HEK293 (cell line): ENCODE measurements at regions not wholly inside any gene's neighbourhood (a gene's known extent, or its start where the extent isn't known, plus 50 kb on each side); places are given as distances from the start of the nearest gene placed in this dataset.

Source experiments
- CTCF ChIA-PET: fragments of 350-600 bp; formaldehyde crosslinking; extraction: SDS; loops from one replicate; lab custom pipeline; 2021; ENCODE audit warnings: antibody characterized with exemption; lab: Yijun Ruan, JAX
- POLR2A ChIA-PET: fragments of 300-600 bp; formaldehyde crosslinking; extraction: SDS; loops from one replicate; lab custom pipeline; 2020; ENCODE audit warnings: antibody characterized with exemption, inconsistent platforms; lab: Yijun Ruan, JAX
- H3K27ac ChIP-seq: fragments of 200-500 bp; sonication (Bioruptor generic); 2 replicates; pipeline ENCODE4 v1.5.1; 2014; ENCODE audit warnings: low read depth, low read length, control low read depth, inconsistent platforms; ENCODE audit errors: extremely low read depth
- H3K36me3 ChIP-seq, 2 experiments: fragments of 200-500 bp in 1 of 2; sonication (Bioruptor generic) in 1 of 2; 1 replicate in 1 of 2; 2 replicates in 1 of 2; pipeline ENCODE4 v1.5.1; 2014 to 2017; ENCODE audit warnings: inconsistent platforms in 2 of 2, low read length in 2 of 2; ENCODE audit not compliant: control insufficient read depth in 2 of 2, insufficient read depth in 1 of 2
- H3K4me1 ChIP-seq: fragments of 200-500 bp; sonication (Bioruptor generic); 2 replicates; pipeline ENCODE4 v1.5.1; 2014; ENCODE audit warnings: mild to moderate bottlenecking, low read length, inconsistent platforms; ENCODE audit not compliant: control insufficient read depth, insufficient read depth
- H3K4me3 ChIP-seq: 2 replicates; pipeline ENCODE4 v1.5.1; 2011; ENCODE audit warnings: low read depth, mild to moderate bottlenecking, control low read depth, low read length, moderate library complexity
- H3K9me3 ChIP-seq: fragments of 200-500 bp; sonication (Bioruptor generic); 2 replicates; pipeline ENCODE4 v1.5.1; 2014; ENCODE audit warnings: low read depth, low read length, inconsistent platforms; ENCODE audit not compliant: control insufficient read depth, insufficient read depth
- BCL6B ChIP-seq: fragments of 450-650 bp; formaldehyde crosslinking; IDR thresholded peaks from 2 replicates; pipeline ENCODE4 v1.5.1; 2017; ENCODE audit warnings: missing biosample characterization, missing genetic modification characterization
- OVOL3 ChIP-seq: fragments of 450-650 bp; formaldehyde crosslinking; IDR thresholded peaks from 2 replicates; pipeline ENCODE4 v1.5.1; 2016; ENCODE audit warnings: missing biosample characterization, missing genetic modification characterization
- PRDM2 ChIP-seq: fragments of 450-650 bp; formaldehyde crosslinking; IDR thresholded peaks from 2 replicates; pipeline ENCODE4 v1.5.1; 2016; ENCODE audit warnings: missing biosample characterization, missing genetic modification characterization, borderline replicate concordance
- TCF7L2 ChIP-seq: IDR thresholded peaks from 2 replicates; pipeline ENCODE4 v1.6.1; 2011; ENCODE audit warnings: low read depth, mild to moderate bottlenecking, inconsistent platforms, low read length, moderate library complexity, borderline replicate concordance
- TRIM28 ChIP-seq: IDR thresholded peaks from 2 replicates; pipeline ENCODE4 v1.6.1; 2011; ENCODE audit warnings: low read length, control low read depth, borderline replicate concordance
- YY1 ChIP-seq: fragments of 450-650 bp; formaldehyde crosslinking; IDR thresholded peaks from 2 replicates; pipeline ENCODE4 v1.5.1; 2018; ENCODE audit warnings: missing biosample characterization, missing genetic modification characterization
- ZBTB20 ChIP-seq: fragments of 450-650 bp; formaldehyde crosslinking; IDR thresholded peaks from 2 replicates; pipeline ENCODE4 v1.5.1; 2016; ENCODE audit warnings: missing biosample characterization, missing genetic modification characterization
- ZBTB7A ChIP-seq: fragments of 450-650 bp; formaldehyde crosslinking; IDR thresholded peaks from 2 replicates; pipeline ENCODE4 v1.5.1; 2016; ENCODE audit warnings: low read depth, missing biosample characterization, missing genetic modification characterization
- ZFP37 ChIP-seq: fragments of 450-650 bp; formaldehyde crosslinking; IDR thresholded peaks from 2 replicates; pipeline ENCODE4 v1.5.1; 2016; ENCODE audit warnings: missing biosample characterization, missing genetic modification characterization
- ZNF16 ChIP-seq: fragments of 450-650 bp; formaldehyde crosslinking; IDR thresholded peaks from 2 replicates; pipeline ENCODE4 v1.5.1; 2016; ENCODE audit warnings: low read depth, missing biosample characterization, missing genetic modification characterization
- ZNF202 ChIP-seq: fragments of 450-650 bp; formaldehyde crosslinking; IDR thresholded peaks from 2 replicates; pipeline ENCODE4 v1.5.1; 2016; ENCODE audit warnings: missing biosample characterization, missing genetic modification characterization, borderline replicate concordance
- ZNF23 ChIP-seq: fragments of 450-650 bp; formaldehyde crosslinking; IDR thresholded peaks from 2 replicates; pipeline ENCODE4 v1.5.1; 2016; ENCODE audit warnings: missing biosample characterization, missing genetic modification characterization, borderline replicate concordance
- ZNF280D ChIP-seq: fragments of 450-650 bp; formaldehyde crosslinking; IDR thresholded peaks from 2 replicates; pipeline ENCODE4 v1.5.1; 2016; ENCODE audit warnings: missing biosample characterization, missing genetic modification characterization
- ZNF366 ChIP-seq: fragments of 450-650 bp; formaldehyde crosslinking; conservative IDR thresholded peaks from 2 replicates; pipeline ENCODE4 v1.5.1; 2016; ENCODE audit warnings: missing biosample characterization, missing genetic modification characterization
- ZNF37A ChIP-seq: fragments of 450-650 bp; IDR thresholded peaks from 2 replicates; pipeline ENCODE4 v1.5.1; 2018; ENCODE audit warnings: missing biosample characterization, missing genetic modification characterization
- ZNF449 ChIP-seq: fragments of 450-650 bp; formaldehyde crosslinking; IDR thresholded peaks from 2 replicates; pipeline ENCODE4 v1.5.1; 2017; ENCODE audit warnings: missing biosample characterization, mild to moderate bottlenecking, missing genetic modification characterization, moderate library complexity
- ZNF529 ChIP-seq: fragments of 450-650 bp; formaldehyde crosslinking; IDR thresholded peaks from 2 replicates; pipeline ENCODE4 v1.5.1; 2017; ENCODE audit warnings: missing genetic modification characterization, missing biosample characterization; ENCODE audit not compliant: insufficient replicate concordance
- ZNF548 ChIP-seq: fragments of 450-650 bp; formaldehyde crosslinking; IDR thresholded peaks from 2 replicates; pipeline ENCODE4 v1.5.1; 2016; ENCODE audit warnings: missing biosample characterization, missing genetic modification characterization
- ZNF560 ChIP-seq: fragments of 450-650 bp; formaldehyde crosslinking; IDR thresholded peaks from 2 replicates; pipeline ENCODE4 v1.5.1; 2017; ENCODE audit warnings: missing biosample characterization, missing genetic modification characterization, borderline replicate concordance
- ZNF561 ChIP-seq: fragments of 450-650 bp; IDR thresholded peaks from 2 replicates; pipeline ENCODE4 v1.5.1; 2018; ENCODE audit warnings: missing biosample characterization, missing genetic modification characterization, borderline replicate concordance
- ZNF624 ChIP-seq: fragments of 450-650 bp; formaldehyde crosslinking; IDR thresholded peaks from 2 replicates; pipeline ENCODE4 v1.5.1; 2017; ENCODE audit warnings: missing biosample characterization, missing genetic modification characterization
- ZNF626 ChIP-seq: fragments of 450-650 bp; sonication (Bioruptor Pico); formaldehyde crosslinking; IDR thresholded peaks from 2 replicates; pipeline ENCODE4 v1.5.1; 2018; ENCODE audit warnings: missing biosample characterization, missing genetic modification characterization, inconsistent platforms
- ZNF660 ChIP-seq: fragments of 450-650 bp; IDR thresholded peaks from 2 replicates; pipeline ENCODE4 v1.5.1; 2018; ENCODE audit warnings: missing biosample characterization, mild to moderate bottlenecking, missing genetic modification characterization
- ZNF677 ChIP-seq: fragments of 450-650 bp; IDR thresholded peaks from 2 replicates; pipeline ENCODE4 v1.5.0; 2018; ENCODE audit warnings: missing biosample characterization, mild to moderate bottlenecking, missing genetic modification characterization, moderate library complexity

- POLR2A ChIA-PET, result no interaction called here
- H3K4me3 ChIP-seq, result no peak overlapping the region
- no peak overlapping the region for H3K27ac ChIP-seq
- TF ChIP-seq ZNF280D (tag by site-specific recombination) (no peak), ZNF561 (tag by site-specific recombination) (no peak), ZNF548 (tag by site-specific recombination) (no peak), PRDM2 (tag by site-specific recombination) (no peak), ZNF560 (tag by site-specific recombination) (no peak), ZNF626 (tag by site-specific recombination) (no peak), TCF7L2 (no peak), ZNF624 (tag by site-specific recombination) (no peak), ZBTB20 (tag by site-specific recombination) (no peak), ZNF16 (tag by site-specific recombination) (no peak), ZNF202 (tag by site-specific recombination) (no peak), BCL6B (tag by site-specific recombination) (no peak), OVOL3 (tag by site-specific recombination) (no peak)
- TF ChIP-seq, all 188 proteins: peak for 0
- CTCF ChIA-PET, result no interaction called here
- no peaks in the 10 kb centered on the region for H3K9me3 ChIP-seq
- no peaks in the 10 kb centered on the region for H3K36me3 ChIP-seq
- H3K4me1 ChIP-seq, result no peaks in the 10 kb centered on the region
Observed at GRCh38 chrX:810186-810585, 179.6 kb downstream of the SHOX start.

- Histone ChIP-seq H3K36me3 (no peaks in the 10 kb centered on the region), H3K9me3 (no peaks in the 10 kb centered on the region), H3K27ac (no peak overlapping the region), H3K4me3 (no peak overlapping the region), H3K4me1 (no peaks in the 10 kb centered on the region)
- no peak for TF ChIP-seq ZNF529
- no peak for TF ChIP-seq ZFP37
- no peak for TF ChIP-seq ZNF449 (tag by site-specific recombination)
- no peak for TF ChIP-seq ZNF366 (tag by site-specific recombination)
- TF ChIP-seq ZBTB7A (tag by site-specific recombination), result no peak
- no peak for TF ChIP-seq TRIM28
- no peak for TF ChIP-seq ZNF37A (tag by site-specific recombination)
- TF ChIP-seq ZNF677 (tag by site-specific recombination), result no peak
- no peak for TF ChIP-seq ZNF626 (tag by site-specific recombination)
- TF ChIP-seq ZNF660 (tag by site-specific recombination), result no peak
- no peak for TF ChIP-seq ZNF23 (tag by site-specific recombination)
- TF ChIP-seq YY1 (tag by site-specific recombination), result no peak
- ChIA-PET POLR2A (no interaction called here), CTCF (no interaction called here)
Observed at GRCh38 chrX:809081-809480, 178.5 kb downstream of the SHOX start.
